OCI-LY3 (cell line): ENCODE measurements at regions not wholly inside any gene's neighbourhood (a gene's known extent, or its start where the extent isn't known, plus 50 kb on each side); places are given as distances from the start of the nearest gene placed in this dataset.

Source experiments
- CTCF ChIP-seq: fragments of 200-600, 300-600 bp; sonication (generic); IDR thresholded peaks from 2 replicates; pipeline ENCODE4 v1.5.1; 2014; ENCODE audit warnings: antibody characterized with exemption, low read length, low read depth
- EZH2phosphoT487 ChIP-seq: fragments of 200-600 bp; shearing (Covaris generic); IDR thresholded peaks from 2 replicates; pipeline ENCODE4 v1.6.1; 2018; ENCODE audit warnings: antibody characterized with exemption, mixed run types, low read depth

GRCh38 chr3:64306745-64307144 lies 81.5 kb upstream of the PRICKLE2 start:
- TF ChIP-seq CTCF (no peak), EZH2phosphoT487 (no peak)
